Omental fat pad (tissue), 3 donors: ENCODE measurements at regions not wholly inside any gene's neighbourhood (a gene's known extent, or its start where the extent isn't known, plus 50 kb on each side); places are given as distances from the start of the nearest gene placed in this dataset.

Experiments
- ATAC-seq: fragments of 150-250 bp; one replicate; pipeline ENCODE4 v1.9.1; 2016; ENCODE audit warnings: mild to moderate bottlenecking, moderate library complexity; ENCODE audit not compliant: low FRiP score
- DNase-seq: peaks from one replicate; pipeline ENCODE4 v3.0.0-alpha.2; 2019; ENCODE audit warnings: low spot score
- CTCF ChIP-seq, 3 donors: fragments of 450-650 bp; IDR thresholded peaks; one replicate each; pipeline ENCODE4 v1.5.1; 2016 to 2017; ENCODE audit warnings: antibody characterized with exemption in 3 of 3, mild to moderate bottlenecking in 3 of 3, moderate library complexity in 2 of 3

GRCh38 chr3:124260206-124260915, 268.4 kb upstream of the ROPN1 start:
- DNase-seq (no peak), ATAC-seq (peak; percentile 76)
- TF ChIP-seq CTCF (IDR thresholded peaks at IDR 0.05), result no peak

GRCh38 chr3:124261306-124261705, 269.4 kb upstream of the ROPN1 start:
- TF ChIP-seq CTCF (IDR thresholded peaks at IDR 0.05), result no peak
- DNase-seq, result no peak
- no peak for ATAC-seq

GRCh38 chr3:124263168-124263567, 271.2 kb upstream of the ROPN1 start:
- DNase-seq (no peak), ATAC-seq (peak; percentile 38)
- TF ChIP-seq CTCF (IDR thresholded peaks at IDR 0.05), result no peak

- ATAC-seq (no peak), DNase-seq (no peak)
- no peak for TF ChIP-seq CTCF (IDR thresholded peaks at IDR 0.05)
These were observed 272.4 kb upstream of the ROPN1 start for GRCh38 chr3:124264346-124264745.

- TF ChIP-seq CTCF (IDR thresholded peaks at IDR 0.05), result no peak
- ATAC-seq, result no peak
- no peak for DNase-seq
These were observed 274.6 kb upstream of the ROPN1 start for GRCh38 chr3:124266487-124266886.

- TF ChIP-seq CTCF (IDR thresholded peaks at IDR 0.05), result no peak
- DNase-seq (no peak), ATAC-seq (no peak)
These were observed 275.5 kb upstream of the ROPN1 start for GRCh38 chr3:124267406-124267805.

- DNase-seq (no peak), ATAC-seq (no peak)
- TF ChIP-seq CTCF (IDR thresholded peaks at IDR 0.05), result no peak
These were observed 276.4 kb upstream of the ROPN1 start for GRCh38 chr3:124268355-124268754.
